ENCODE measurements at regions not wholly inside any gene's neighbourhood (a gene's known extent, or its start where the extent isn't known, plus 50 kb on each side); places are given as distances from the start of the nearest gene placed in this dataset.

DNA sequence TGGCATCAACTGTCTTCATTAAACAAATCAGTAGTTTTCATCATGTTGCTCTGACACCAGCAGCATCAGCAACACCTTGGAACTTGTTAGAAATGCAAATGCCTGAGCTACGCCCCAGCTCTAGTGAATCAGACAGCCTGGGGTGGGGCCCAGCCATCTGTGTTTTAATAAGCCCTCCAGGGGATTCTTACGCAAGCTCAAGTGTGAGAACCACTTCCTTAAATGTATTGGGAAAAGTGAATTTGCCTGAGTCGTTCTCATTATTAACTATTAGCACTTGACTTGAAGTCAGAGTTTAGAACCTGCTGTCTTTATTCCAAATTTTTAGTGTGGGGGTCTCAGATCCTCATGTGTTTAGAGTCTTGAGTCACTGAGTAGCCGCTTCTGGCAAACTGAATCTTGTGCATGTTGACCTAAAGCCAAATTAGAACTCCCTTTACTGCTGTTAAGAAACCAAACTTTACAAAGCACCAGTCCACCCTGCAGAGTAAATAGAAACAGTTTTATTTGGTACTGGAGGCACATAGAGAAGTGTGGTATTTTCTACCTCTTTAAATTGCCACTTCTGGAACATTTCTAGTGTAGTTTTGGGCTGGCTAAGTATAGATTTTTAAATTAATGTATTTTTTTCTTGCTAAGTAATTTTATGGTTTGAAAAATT, 137.4 kb upstream of the COX10 start:
- peak; percentile 41 for DNase-seq (ENCODE audit: low spot score)

DNA sequence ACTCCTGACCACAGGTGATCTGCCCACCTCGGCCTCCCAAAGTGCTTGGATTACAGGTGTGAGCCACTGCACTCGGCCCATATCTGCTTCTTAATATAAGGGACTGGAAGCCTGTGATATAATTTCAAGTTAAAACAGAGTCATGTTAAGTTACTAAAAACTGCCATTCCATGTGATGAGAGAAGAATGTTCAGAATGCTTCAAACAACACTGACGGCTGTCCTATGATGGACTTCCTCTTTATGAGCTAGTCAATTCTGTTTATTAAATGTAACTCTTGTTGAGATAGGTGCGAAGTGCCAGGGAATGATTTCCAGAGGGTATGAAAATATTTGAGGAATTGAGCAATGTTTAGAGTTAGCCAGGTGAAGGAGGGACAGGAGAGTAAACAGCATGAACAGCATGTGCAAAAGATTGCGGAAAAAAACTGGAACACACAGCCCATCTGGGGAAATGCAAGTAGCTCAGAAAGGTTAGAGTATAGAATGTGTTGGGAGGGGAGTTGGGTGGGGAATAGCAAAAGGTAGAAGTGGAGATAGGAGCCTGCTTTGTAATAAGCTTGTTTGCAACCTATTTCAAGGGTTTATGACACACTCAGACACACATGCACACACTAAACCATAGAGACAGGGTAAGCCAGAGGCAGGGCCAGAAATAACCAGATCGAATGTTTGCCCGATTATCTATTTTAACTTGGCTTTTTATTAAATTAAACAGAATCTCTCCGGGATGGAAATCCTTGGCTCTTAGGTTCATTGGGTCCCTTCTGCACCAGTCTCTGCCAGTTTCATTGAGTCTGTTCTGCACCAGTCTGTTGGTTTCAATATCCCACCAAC, 135.6 kb upstream of the COX10 start:
- DNase-seq (ENCODE audit: low spot score), result no peak

DNA sequence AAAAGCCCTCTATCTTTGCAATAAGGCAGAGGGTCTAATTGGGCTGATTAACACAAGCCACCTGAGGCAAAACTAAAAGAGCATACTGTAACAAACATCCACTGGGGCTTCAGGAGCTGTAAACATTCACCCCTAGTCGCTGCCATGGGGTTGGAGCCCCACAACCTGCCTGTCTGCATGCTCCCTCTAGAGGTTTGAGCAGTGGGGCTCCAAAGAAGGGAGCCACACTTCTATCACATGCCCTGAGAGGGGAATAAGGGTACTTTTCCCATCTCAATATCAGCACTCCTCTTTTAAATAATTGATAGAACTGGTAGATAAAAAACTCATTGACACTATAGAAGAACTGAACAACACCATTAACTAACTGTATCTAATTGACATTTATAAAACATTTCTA, 130.1 kb upstream of the COX10 start:
- DNase-seq (ENCODE audit: low spot score), result no peak

DNA sequence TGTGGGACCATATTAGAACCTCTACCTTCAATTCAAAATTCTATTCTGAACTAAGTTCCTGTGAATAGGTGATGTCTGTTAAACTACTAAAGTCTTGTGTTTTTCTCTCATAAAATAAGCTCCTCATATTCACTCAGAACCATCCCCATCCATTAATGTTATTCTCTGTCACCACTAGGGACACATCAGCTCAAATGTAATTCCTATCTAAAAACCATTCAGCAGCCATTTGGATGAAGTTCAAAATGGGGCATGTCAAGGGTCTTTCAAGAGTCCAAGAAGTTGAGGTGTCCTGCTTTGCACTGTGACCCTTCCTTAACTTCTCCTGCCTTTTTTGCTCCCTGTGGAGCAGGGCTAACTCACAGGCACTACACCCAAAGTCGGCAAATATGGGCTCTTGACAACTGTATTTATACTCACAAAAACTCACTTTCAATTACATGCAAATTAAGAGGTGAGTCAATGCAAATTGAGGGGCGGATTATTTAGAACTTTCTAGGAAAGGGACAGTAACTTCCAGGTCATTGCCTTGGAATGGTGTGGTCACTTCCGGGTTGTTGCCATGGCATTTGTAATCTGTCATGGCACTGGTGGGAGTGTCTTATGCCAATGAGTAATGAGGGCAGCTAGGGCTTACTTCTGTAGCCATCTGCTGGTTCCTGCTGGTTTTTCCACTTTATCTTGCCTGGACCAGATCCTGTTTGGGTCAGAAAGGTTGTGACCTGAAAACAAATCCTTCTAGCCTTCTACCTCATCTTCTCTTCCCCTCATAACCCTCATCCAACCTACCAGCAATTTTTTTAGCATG, 128.2 kb upstream of the COX10 start:
- DNase-seq (ENCODE audit: low spot score), result no peak

DNA sequence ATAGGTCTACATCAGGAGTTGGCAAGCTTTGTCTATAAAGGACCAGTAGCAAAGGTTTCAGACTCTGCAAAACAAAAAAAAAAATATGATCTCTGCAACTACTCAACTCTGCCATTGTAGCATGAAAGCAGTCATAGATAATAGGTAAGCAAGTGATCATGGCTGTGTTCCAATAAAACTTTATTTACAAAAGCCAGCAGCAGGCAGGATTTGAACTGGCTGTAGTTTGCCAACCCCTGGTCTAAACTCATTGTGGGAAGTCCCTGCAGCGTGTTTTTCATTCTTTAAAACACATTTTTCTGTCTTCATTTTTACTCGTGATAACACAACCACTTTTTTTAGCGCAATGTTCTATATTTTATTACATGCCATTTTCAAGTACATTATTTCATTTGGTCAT, 127.5 kb upstream of the COX10 start:
- no peak for DNase-seq (ENCODE audit: low spot score)

DNA sequence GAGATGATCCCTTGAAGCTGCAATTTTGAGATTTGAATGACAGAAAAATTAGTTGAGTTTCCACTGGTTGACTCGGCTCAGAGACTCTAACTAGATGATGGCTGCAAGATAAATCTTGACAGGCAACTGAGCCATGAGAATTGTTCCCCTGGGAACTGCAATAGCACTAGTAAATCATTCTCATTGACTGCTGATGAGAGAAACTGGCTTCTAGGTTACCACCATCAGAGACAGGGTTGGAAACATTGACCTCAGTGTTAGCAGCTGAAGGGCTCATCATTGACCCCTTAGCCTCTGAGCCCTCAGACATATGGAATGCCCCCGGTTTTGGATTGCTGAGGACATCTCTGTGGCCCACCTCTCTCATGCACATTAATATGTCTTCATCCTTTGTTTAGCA, 125.4 kb upstream of the COX10 start:
- DNase-seq (ENCODE audit: low spot score), result no peak

DNA sequence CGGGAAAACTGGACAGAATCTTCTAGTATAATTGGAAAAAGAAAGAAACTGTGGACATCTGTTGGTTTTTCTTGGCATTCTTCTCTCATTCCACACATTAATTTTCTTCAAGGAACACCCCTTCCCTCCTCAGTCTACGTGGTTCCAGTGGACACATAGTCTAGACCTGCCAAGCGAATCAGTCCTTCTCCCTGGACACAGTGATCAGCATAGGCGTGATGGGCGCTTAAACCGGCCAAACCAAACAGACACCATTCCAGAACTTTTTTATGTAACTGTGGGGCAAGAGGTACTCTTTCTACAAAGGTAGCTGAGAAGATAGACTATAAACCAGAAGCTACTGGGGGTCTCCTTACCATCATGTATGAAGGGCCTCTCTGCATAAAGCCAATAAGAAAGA, 121.8 kb upstream of the COX10 start:
- DNase-seq (ENCODE audit: low spot score), result no peak

DNA sequence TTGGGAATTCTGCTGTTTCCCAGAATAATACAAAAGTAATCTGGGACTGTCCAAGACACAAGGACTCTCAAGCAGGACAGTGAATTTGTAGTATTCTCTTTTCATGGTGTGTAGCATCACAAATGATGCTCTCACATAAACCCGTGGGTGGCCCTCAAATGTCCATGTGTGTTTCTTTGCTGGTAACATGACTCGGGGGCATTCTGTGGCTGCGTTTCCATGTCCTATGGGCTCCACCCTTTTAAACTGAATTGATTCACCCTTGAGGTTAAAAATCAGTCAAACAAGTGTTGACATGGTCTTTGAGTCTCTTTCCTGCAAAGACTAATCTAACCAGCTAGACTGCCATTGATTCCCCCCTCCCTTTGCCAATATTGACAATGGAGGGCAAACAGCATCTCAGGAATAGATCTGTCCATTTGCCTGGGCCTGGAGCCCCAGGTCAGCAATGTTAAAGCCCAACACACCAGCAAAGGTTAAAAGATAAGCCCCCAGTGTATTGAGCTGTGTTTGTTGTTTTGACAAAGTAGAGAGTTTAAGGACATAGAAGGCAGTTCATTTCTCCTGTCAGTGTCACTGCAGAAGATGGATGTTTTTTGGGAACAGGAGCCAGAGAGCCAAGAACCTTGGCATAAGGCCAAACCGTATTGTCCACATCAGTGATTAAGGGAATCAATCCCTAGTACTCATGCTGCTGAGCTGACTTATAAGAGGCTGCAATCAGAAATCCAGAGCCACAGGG, 117.1 kb upstream of the COX10 start:
- DNase-seq (ENCODE audit: low spot score), result no peak

DNA sequence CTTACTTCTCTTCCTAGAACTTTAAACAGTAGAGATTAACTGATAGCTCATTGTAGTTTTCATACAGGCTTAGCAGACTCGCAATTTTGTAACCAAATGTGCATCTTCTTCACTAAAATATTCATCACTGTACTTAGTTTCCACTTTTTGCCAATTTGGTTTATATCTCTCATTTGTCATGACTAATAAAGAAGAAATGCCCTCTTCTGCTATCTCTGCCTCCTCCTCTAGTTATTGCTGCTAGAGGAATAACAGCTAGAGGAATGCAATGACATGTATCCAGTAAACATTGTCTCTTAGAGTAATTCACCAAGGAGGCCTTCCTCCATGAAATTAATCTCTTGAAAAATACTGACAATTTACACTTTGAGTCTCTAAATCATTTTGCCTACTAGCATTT, 115.5 kb upstream of the COX10 start:
- DNase-seq (ENCODE audit: low spot score), result peak; percentile 53

DNA sequence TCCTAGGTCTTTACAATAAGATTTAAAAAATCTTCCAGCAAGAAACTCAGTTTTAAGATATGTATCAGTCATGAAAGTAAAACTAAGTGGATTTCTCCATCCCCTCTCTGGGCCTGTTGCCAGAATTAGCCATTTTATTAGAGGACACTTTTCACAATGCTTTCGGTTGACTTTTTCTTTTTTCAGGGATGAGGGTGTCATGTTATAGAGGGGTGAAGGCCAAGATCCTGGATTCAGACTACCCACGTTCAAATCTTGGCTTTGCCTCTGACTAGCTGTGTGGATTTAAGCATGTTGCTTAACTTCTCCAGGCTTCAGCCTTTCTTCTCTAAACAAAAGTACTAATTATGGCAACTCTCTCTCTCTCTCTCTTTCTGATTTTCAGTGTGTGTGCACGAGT, 111.7 kb upstream of the COX10 start:
- peak; percentile 18 for DNase-seq (ENCODE audit: low spot score)

DNA sequence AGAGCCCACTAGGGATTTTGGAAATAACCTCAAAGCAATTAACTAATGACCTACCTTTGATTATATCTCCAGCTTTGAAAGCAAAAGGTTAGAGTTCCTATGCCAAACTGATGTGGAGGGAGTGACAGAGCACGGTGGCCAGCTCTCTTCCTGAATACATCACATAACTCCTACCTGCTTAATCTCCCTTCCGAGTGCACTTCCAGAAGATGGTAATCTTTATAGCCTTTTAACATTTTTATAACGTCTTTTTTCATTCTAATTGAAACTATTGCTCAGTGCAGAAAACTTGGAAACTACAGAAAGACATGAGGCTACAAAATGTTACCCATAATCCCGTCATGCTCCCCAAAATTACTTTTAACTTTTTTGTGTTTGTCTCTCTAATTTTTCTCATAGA, 110.5 kb upstream of the COX10 start:
- DNase-seq (ENCODE audit: low spot score), result no peak

DNA sequence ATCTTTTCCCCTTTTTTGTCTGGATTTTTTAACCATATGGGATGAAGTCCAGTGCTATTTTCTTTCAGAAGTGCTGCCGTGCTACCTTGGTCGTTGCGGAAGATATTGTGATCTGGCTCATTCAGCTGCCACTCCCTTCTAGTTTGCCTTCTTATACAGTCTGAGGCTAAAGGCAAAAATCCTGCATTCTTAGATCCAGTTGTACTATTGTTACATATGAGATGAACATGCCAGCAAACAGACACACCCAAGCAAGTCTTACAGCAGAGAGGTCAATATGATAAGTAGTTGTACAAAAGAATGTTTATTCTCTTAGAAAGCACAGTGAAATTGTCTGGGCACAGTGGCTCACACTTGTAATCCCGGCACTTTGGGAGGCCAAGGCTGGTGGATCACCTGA, 108.0 kb upstream of the COX10 start:
- no peak for DNase-seq (ENCODE audit: low spot score)

DNA sequence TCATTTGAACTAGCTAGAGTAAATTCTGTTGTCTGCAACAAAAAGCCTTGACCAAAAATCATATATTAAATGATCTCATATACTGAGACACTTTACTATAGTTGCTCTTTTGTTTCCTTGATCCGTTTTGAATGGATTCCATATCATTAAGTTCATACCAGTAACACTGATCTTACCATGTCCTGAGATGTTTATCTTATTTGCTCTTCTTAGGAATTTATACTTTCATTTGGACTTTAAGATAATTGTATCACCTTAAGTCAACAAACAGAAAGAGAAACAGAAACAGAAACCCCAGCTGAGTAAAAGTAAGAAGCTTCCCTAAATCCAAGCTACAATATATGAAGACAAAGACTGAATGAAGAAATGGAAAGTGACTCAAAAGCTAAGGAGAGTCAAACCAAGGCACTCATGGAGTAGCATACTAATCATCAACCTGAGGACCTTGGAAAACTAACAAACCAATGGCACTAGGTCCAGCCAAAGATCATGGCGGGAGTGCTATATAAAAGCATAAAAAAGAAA, 106.5 kb upstream of the COX10 start:
- DNase-seq (ENCODE audit: low spot score), result no peak

DNA sequence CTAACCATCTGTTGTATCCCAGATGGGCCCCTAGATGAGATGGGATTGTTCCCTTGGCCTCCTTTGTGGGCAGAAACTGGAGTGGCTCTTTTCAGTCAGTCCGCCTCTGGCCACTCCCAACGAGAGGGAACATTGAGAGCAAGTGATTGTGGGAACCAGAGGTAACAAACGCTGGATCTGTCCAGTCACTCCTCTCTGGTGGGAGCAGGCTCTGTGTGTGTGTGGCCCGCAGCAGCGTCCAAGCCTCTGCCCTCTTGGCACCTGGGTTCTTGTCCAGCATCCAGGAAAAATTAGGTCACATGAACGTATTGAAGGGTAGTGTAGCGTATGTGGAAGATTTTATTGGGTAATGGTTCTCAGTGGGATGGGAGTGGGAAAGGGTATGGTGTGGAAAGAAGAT, 101.9 kb upstream of the COX10 start:
- no peak for DNase-seq (ENCODE audit: low spot score)

DNA sequence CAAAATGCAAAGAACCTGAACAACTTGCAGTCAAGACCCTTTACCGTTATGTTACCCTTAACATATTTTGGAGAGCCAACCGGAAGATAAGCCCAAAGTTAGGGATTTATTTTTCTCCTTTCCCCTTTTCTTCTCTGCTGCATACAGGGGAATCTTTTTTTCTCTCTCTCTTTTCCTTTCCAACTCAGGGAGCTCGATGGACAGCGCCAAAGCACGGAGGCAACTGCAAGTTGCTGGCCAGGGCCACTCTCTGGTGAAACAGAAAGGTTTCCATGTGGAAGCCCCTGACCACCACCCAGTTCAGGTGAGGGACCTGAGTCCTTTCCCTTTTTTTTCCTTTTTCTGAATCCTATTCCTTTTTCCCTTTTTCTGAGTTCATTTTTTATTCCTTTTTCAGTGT, 98.8 kb upstream of the COX10 start:
- DNase-seq (ENCODE audit: low spot score), result no peak

DNA sequence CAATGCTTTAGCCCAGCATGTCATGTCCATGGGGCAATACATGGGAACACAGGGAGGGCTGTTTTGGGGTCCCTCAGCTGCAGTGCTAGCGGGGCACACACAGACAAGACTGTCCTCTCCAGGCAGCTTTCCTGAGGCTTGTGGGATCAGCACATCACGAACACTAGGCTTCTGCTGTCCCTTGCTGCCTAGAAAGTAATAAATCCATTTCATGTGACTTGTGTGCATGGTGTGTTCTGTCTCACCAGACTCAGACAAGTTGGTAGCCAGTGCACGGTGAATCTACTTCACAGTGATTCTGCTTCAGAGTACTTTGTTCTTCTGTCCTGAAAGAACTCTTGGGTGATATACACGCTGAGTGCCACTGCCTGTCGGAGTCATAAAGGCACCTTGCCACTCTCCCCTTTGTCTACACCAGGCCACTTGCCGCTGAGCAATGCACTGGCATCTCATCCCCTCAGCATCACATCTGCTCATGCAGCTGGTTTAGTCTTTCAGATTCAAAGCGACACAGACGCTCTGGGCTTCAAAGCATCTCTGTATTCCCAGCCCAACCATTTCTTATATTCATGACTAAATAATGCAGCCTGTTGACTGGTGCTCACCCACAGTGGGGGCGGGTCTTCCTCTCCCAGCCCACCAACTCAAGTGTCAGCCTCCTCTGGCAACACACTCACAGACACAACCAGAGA, 95.2 kb upstream of the COX10 start:
- no peak for DNase-seq (ENCODE audit: low spot score)

DNA sequence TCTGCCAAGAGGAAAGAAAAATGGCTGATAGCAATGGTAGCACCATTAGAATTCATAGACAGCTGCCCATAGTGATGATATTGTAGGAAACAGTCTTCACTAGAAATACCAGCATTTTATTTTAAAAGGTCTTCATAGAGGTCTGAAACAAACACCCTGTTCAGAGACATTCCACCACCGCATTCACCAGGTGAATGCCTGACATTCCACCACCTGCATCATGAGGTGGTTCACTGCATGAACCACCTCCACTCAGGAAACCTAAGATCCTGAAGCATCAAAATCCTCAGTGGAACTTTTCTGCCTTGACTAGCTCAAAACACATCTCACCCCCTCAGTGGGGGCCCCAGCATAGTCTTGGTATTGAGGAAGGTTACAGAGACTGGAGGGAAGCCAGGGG, 91.5 kb upstream of the COX10 start:
- no peak for DNase-seq (ENCODE audit: low spot score)

DNA sequence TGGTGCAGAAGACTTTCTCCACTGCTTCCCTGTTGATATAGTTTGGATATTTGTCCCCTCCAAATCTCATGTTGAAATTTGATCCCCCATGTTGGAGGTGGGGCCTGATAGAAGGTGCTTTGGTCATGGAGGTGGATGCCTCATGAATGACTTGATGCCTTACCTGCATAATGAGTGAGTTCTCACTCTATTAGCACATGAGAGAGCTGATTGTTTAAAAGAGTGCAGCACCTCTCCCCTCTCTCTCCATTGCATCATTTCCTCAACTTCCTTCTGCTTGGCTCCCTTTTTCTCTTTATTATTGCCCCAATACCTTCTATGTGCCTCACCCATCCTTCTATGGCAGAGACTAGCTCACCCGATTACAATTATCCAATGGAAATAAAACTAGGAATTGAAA, 90.8 kb upstream of the COX10 start:
- no peak for DNase-seq (ENCODE audit: low spot score)

DNA sequence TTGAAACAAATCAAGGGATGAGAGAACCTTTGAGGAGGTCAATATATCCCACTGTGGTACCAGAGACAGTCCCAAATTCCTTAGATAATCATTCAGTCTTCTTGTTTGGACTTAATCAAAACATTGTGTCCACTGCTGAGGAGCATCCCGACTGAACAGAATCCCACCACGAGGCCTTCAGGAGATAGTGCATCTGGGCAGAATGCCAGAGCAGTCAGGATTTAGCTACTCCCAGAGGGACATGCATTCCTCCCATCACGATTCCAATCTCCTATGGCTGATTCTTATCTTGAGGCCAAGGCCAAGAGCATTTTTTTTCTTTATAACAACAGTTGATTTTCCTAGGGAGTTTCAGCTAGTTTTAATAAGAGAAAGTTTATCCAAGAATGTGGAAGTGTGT, 87.4 kb upstream of the COX10 start:
- DNase-seq (ENCODE audit: low spot score), result no peak

DNA sequence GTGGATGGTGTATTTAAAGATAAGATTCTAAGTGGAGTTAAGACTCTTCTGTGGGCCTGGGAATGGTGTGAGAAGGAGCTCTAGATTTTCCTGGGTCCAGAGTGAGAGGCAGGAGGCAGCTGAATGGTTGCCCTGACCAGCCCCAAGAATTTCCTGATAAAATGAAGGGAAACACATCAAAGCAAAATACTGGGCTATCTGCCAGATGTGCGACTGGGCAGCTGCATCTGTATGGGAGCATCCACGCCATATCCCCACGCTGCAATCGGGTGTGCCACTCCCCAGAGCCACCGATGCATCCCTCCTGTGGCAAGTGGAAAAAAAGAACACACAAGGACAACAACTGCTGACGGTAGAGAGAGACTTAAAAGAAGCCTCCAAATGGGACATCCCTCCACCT, 84.3 kb upstream of the COX10 start:
- no peak for DNase-seq (ENCODE audit: low spot score)

DNA sequence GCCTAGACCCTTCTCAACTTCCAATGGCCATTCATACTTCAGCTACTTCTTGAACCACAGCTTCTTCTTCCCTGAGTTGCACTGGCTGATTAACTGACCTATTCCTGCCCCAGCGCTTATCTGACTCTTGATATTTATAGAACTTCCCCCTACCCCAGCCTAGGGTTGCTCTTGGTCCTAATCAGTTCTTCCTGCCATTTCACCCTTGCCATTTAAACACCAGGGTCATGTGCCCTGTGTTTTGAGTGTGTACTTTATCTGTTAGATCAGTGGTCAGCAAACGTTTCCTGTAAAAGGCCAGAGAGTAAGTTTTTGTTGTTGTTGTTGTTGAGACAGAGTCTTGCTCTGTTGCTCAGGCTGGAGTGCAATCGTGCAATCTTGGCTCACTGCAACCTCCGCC, 82.4 kb upstream of the COX10 start:
- DNase-seq (ENCODE audit: low spot score), result no peak

DNA sequence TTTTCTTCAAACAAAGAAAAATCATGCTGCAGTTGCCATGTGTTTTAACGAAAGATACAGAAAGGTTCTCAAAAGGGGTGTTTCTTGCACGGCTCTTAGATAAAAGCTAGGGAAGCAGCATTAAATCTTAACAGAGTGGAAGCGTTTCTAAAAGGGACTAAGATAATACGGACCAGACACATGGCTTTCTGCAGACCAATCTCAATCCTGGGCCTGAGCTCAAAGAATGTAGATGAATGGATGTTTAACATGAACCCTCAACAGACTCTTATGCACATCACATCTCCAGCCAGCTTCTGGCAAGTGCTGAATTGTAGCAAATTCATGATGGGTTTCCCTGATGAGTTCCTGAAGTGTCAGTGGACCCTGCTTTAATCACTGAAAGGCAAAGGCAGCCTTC, 80.2 kb upstream of the COX10 start:
- DNase-seq (ENCODE audit: low spot score), result no peak

Data from AG20443 (cell line).